ENCODE measurements at regions not wholly inside any gene's neighbourhood (a gene's known extent, or its start where the extent isn't known, plus 50 kb on each side); places are given as distances from the start of the nearest gene placed in this dataset.
A peak's percentile ranks its signal among the peaks of the same experiment; 100 is the strongest.

DNA sequence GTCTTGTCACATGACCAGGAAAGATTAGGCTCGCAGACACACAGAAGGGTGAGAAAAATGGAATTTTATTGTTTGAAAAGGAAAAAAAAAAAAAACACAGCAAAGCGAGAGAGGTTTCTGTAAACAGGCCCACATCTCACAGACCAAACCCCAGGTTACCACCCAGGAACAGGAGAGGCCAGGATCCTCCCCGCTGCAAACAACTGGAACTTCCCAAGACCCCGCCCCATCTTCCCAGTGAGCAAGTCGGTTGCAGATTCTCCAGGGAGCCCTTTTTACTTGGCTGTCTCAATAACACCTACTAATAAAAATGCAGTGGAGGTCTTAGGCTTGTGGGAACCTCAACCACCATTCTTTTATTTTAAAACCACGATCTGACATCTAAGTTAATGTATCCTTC, 84.7 kb upstream of the ETS2 start:
- intact Hi-C loops (cut with micrococcal nuclease): no loop called here
- DNase-seq: no peak
- Mint-ChIP-seq H3K9me3 (peaks cover 15% of the 10 kb centered on the region), H3K27ac (no peak overlapping the region), H3K4me1 (ENCODE audit: low read depth) (no peaks in the 10 kb centered on the region), H3K4me3 (no peak overlapping the region), H3K27me3 (peaks cover 1% of the 10 kb centered on the region), H3K36me3 (peaks cover 2% of the 10 kb centered on the region)
- CTCF ChIA-PET: no interaction called here
- POLR2A ChIA-PET: no interaction called here

- intact Hi-C loops (cut with micrococcal nuclease): no loop called here
- ChIA-PET POLR2A (no interaction called here), CTCF (interaction anchor here (0.9 kb wide), 1 partner anchor 415 kb away, joined by 3 read pairs; no protein-coding TSS in a partner anchor)
- Mint-ChIP-seq H3K4me3 (no peak overlapping the region), H3K4me1 (ENCODE audit: low read depth) (no peaks in the 10 kb centered on the region), H3K27ac (no peak overlapping the region), H3K9me3 (peaks cover 20% of the 10 kb centered on the region), H3K36me3 (peaks cover 2% of the 10 kb centered on the region), H3K27me3 (peaks cover 1% of the 10 kb centered on the region)
- no peak for DNase-seq
These were observed 83.8 kb upstream of the ETS2 start for GRCh38 chr21:38721958-38722357.

DNA sequence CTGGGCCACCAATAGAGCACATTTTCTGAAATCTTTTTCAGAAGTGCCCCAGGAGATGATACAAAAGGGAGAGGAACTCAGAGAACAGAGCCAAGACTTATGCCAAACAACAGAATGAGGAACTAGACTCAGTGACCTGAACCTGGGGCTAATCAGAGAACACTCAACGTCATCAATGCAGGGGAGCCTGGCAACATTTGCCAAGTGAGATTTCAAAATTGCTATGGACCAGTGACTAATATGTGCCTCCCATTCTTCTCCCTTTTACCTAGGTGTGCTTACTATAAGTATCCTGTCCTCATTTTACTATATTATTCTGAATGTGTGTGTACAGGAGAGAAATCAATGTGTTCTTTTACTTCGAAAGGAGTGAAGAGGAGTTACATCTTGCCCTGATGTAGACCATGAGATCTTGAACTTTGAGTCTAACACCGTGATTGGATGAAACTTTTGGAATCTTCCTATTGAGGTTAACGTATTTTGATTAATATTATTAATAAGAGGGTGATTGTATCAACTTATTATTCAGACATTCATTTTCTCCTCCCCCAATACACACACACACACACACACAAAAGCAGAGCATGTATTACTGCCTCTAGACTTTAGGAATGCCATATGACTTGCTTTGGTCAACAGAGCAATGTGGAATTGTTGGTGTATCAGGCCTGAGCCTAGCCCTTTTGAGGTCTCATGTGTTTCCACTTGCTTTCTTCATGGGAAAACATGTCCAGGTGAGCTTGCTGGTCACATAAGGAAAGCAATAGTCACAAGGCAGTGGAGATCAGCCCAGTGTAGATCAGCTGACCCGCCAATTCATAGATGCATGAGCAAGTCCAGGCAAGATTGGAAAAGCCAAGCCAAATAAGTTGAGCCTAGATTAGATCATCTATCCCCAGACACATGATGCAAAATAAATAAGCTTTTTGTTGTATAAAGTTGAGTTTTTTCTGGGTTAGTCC, 80.3 kb upstream of the ETS2 start:
- H3K36me3 Mint-ChIP-seq: peaks cover 2% of the 10 kb centered on the region
- H3K9me3 Mint-ChIP-seq: peaks cover 20% of the 10 kb centered on the region
- no peak for DNase-seq
- POLR2A ChIA-PET: no interaction called here
- no peak overlapping the region for H3K27ac Mint-ChIP-seq
- CTCF ChIA-PET: no interaction called here
- intact Hi-C loops (cut with micrococcal nuclease): no loop called here
- no peak overlapping the region for H3K4me3 Mint-ChIP-seq
- peaks cover 8% of the 10 kb centered on the region for H3K27me3 Mint-ChIP-seq
- no peaks in the 10 kb centered on the region for H3K4me1 Mint-ChIP-seq (ENCODE audit: low read depth)

GRCh38 chr21:38726482-38726881, 79.2 kb upstream of the ETS2 start:
- CTCF ChIA-PET: no interaction called here
- H3K36me3 Mint-ChIP-seq: peaks cover 2% of the 10 kb centered on the region
- H3K27ac Mint-ChIP-seq: no peak overlapping the region
- H3K27me3 Mint-ChIP-seq: peaks cover 8% of the 10 kb centered on the region
- peaks cover 20% of the 10 kb centered on the region for H3K9me3 Mint-ChIP-seq
- intact Hi-C loops (cut with micrococcal nuclease): no loop called here
- DNase-seq: no peak
- H3K4me1 Mint-ChIP-seq (ENCODE audit: low read depth): no peaks in the 10 kb centered on the region
- H3K4me3 Mint-ChIP-seq: no peak overlapping the region
- POLR2A ChIA-PET: no interaction called here

- Mint-ChIP-seq H3K36me3 (peaks cover 2% of the 10 kb centered on the region), H3K4me1 (ENCODE audit: low read depth) (peaks cover 6% of the 10 kb centered on the region), H3K27ac (no peak overlapping the region), H3K9me3 (peaks cover 20% of the 10 kb centered on the region), H3K27me3 (peaks cover 14% of the 10 kb centered on the region), H3K4me3 (no peak overlapping the region)
- ChIA-PET CTCF (interaction anchor here (0.9 kb wide), 1 partner anchor 409 kb away, joined by 3 read pairs; no protein-coding TSS in a partner anchor), POLR2A (interaction anchor here (0.6 kb wide), 1 partner anchor 35 kb away, joined by 3 read pairs; no protein-coding TSS in a partner anchor)
- intact Hi-C loops (cut with micrococcal nuclease): no loop called here
- DNase-seq: no peak
These were observed 76.4 kb upstream of the ETS2 start for GRCh38 chr21:38729291-38729690.

- ChIA-PET CTCF (interaction anchor here (0.8 to 0.9 kb wide), 2 partner anchors 23 to 409 kb away, joined by 3 read pairs; no protein-coding TSS in a partner anchor), POLR2A (interaction anchor here (0.6 kb wide), 1 partner anchor 34 kb away, joined by 3 read pairs; no protein-coding TSS in a partner anchor)
- H3K36me3 Mint-ChIP-seq: peaks cover 2% of the 10 kb centered on the region
- intact Hi-C loops (cut with micrococcal nuclease): loop anchor here (10.0 kb wide), 1 partner anchor 715 kb away; the partner anchor contains the start of gene LCA5L
- H3K9me3 Mint-ChIP-seq: peaks cover 15% of the 10 kb centered on the region
- H3K27me3 Mint-ChIP-seq: peaks cover 15% of the 10 kb centered on the region
- DNase-seq: no peak
- no peak overlapping the region for H3K4me3 Mint-ChIP-seq
- no peak overlapping the region for H3K27ac Mint-ChIP-seq
- peaks cover 10% of the 10 kb centered on the region for H3K4me1 Mint-ChIP-seq (ENCODE audit: low read depth)
These were observed 75.9 kb upstream of the ETS2 start for GRCh38 chr21:38729754-38730379.

DNA sequence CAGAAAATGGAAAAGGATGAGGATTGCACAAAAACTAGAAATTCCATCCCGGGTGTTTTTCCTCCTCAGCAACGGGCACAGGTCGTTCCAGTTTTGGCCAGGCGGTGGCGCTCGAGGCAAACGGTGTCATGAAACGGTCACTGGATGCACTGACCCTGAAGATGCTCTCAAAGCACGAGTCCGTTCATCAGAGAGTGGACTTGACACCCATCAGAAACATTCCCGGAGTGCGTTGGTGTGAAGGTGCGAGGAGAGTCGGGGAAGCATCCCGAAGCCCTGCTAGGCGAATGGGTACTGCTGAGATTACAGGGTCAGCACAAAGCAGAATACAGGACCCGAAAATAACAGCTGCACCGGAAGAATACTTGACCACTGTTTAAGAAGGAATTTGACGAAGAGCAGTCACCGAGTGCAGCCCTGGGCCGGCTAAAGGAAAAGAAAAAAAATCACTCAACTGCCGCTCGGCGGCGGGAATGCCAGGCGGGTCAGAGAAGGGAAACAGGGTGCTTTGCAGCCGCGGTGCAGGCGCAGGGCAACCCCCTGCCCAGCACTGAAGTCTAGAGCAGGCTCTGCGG, 71.7 kb upstream of the ETS2 start:
- intact Hi-C loops (cut with micrococcal nuclease): loop anchor here (1.0 to 10.0 kb wide), 5 partner anchors 33 to 711 kb away; partner anchors contain the start of gene LCA5L
- POLR2A ChIA-PET: no interaction called here
- Mint-ChIP-seq H3K4me3 (peak overlapping the region; percentile 65), H3K4me1 (ENCODE audit: low read depth) (peaks cover 10% of the 10 kb centered on the region), H3K27me3 (peaks cover 24% of the 10 kb centered on the region), H3K27ac (no peak overlapping the region), H3K9me3 (no peaks in the 10 kb centered on the region), H3K36me3 (no peaks in the 10 kb centered on the region)
- CTCF ChIA-PET: interaction anchor here (0.7 to 4.6 kb wide), 10 partner anchors 22 to 443 kb away, joined by 3 to 26 read pairs (median 4); no protein-coding TSS in a partner anchor
- DNase-seq: peak; percentile 78

DNA sequence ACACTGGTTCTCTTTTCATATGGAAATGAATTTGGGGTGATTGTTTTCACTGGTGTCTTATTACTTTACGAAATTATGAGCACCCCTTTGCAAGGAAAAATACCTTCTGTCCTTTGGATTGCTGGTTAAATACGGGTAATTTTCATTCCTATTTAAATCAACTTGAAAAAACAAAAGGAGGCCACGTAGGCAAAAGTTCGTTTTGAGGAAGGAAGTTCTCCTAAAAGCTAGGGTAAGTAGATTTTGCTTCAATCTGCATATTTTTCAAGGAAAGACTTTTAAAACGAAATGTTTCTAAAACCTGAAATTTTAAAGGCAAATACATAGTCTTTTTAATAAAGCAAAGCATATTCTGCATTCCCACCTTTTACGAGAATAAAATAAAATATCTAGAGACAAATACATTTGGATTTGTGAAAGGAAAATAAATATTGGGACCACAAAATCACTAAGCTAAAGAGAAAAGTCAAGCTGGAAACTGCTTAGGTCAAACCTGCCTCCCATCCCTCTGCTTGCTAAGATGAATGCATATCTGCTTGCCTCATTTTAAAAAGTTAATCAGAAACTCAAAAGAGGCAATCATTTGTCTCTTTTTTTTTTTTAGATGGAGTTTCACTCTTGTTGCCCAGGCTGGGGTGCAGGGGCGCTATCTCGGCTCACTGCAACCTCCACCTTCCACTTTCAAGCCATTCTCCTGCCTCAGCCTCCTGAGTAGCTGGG, 70.9 kb upstream of the ETS2 start:
- H3K4me1 Mint-ChIP-seq (ENCODE audit: low read depth): peaks cover 10% of the 10 kb centered on the region
- peaks cover 24% of the 10 kb centered on the region for H3K27me3 Mint-ChIP-seq
- no peak overlapping the region for H3K4me3 Mint-ChIP-seq
- H3K36me3 Mint-ChIP-seq: no peaks in the 10 kb centered on the region
- ChIA-PET CTCF (interaction anchor here (0.7 to 4.6 kb wide), 10 partner anchors 21 to 442 kb away, joined by 3 to 26 read pairs (median 4); no protein-coding TSS in a partner anchor), POLR2A (no interaction called here)
- intact Hi-C loops (cut with micrococcal nuclease): loop anchor here (1.0 to 10.0 kb wide), 5 partner anchors 32 to 710 kb away; partner anchors contain the start of gene LCA5L
- H3K9me3 Mint-ChIP-seq: no peaks in the 10 kb centered on the region
- H3K27ac Mint-ChIP-seq: no peak overlapping the region
- no peak for DNase-seq

DNA sequence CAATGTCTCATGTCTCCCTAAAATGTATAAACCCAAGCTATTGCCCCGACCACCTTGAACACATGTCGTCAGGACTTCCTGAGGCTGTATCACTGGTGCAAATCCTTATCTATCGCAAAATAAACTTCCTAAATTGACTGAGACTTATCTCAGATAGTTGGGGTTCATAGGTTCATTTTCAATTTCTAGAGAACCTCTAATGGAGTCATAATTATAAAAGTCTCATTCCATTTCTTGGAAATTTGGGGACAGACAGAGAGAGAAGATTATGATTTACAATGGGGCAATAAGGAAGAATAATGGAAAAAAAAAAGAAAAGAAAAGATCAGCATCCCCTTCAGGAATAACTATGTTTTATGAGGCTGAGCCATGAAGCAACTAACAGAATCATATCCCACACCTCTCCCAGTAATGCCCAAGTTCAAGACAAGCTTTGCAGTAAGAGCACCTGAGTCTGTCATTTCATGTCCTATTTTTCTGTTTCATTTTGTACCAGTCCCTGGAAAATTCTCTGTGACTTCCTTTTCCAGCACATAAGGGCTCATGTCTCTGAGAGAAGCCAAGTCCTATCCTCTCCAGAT, 70.0 kb upstream of the ETS2 start:
- POLR2A ChIA-PET: no interaction called here
- H3K4me3 Mint-ChIP-seq: no peak overlapping the region
- H3K27me3 Mint-ChIP-seq: peaks cover 24% of the 10 kb centered on the region
- H3K36me3 Mint-ChIP-seq: no peaks in the 10 kb centered on the region
- no peak for DNase-seq
- intact Hi-C loops (cut with micrococcal nuclease): loop anchor here (2.0 to 10.0 kb wide), 3 partner anchors 31 to 709 kb away; partner anchors contain the start of gene LCA5L
- H3K27ac Mint-ChIP-seq: no peak overlapping the region
- CTCF ChIA-PET: interaction anchor here (1.6 to 4.6 kb wide), 3 partner anchors 388 to 402 kb away, joined by 4 to 26 read pairs (median 5); no protein-coding TSS in a partner anchor
- no peaks in the 10 kb centered on the region for H3K9me3 Mint-ChIP-seq
- peaks cover 16% of the 10 kb centered on the region for H3K4me1 Mint-ChIP-seq (ENCODE audit: low read depth)

GRCh38 chr21:38740090-38740489, 65.6 kb upstream of the ETS2 start:
- CTCF ChIA-PET: no interaction called here

More at GRCh38 chr21:38740090-38740489, 65.6 kb upstream of the ETS2 start:
- intact Hi-C loops (cut with micrococcal nuclease): no loop called here
- H3K4me1 Mint-ChIP-seq (ENCODE audit: low read depth): peaks cover 20% of the 10 kb centered on the region
- no peaks in the 10 kb centered on the region for H3K9me3 Mint-ChIP-seq
- no peak overlapping the region for H3K27ac Mint-ChIP-seq
- H3K4me3 Mint-ChIP-seq: no peak overlapping the region
- peaks cover 13% of the 10 kb centered on the region for H3K27me3 Mint-ChIP-seq
- no peak for DNase-seq
- POLR2A ChIA-PET: no interaction called here
- H3K36me3 Mint-ChIP-seq: no peaks in the 10 kb centered on the region

All from activated CD4-positive, alpha-beta memory T cell treated with anti-CD3 and anti-CD28 coated beads for 36 hours (primary cell).